Spleen (tissue), 7 donors: ENCODE measurements at regions not wholly inside any gene's neighbourhood (a gene's known extent, or its start where the extent isn't known, plus 50 kb on each side); places are given as distances from the start of the nearest gene placed in this dataset.

Experiments
- POLR2A ChIP-seq, 3 donors: fragments of 450-650 bp; IDR thresholded peaks; one replicate each; pipeline ENCODE4 v1.5.1; 2017; ENCODE audit warnings: antibody characterized with exemption in 3 of 3, mild to moderate bottlenecking in 1 of 3
- POLR2AphosphoS5 ChIP-seq, 3 donors: sonication (generic); formaldehyde crosslinking; IDR thresholded peaks; one replicate each; pipeline ENCODE4 v1.5.1; 2017; ENCODE audit warnings: antibody characterized with exemption in 3 of 3
- TF ChIP-seq, protein P1 (sequence below), 11 experiments: fragments of 200-600 bp in 7 of 11; fragments of 450-650 bp in 4 of 11; sonication (generic) in 4 of 11; IDR thresholded peaks in 8 of 11; conservative IDR thresholded peaks in 3 of 11; 1 replicate in 7 of 11; 2 replicates in 4 of 11; pipeline versions ENCODE4 v1.4.0 to v1.8.0; 2016 to 2021; ENCODE audit warnings: antibody characterized with exemption in 11 of 11, inconsistent platforms in 4 of 11, mild to moderate bottlenecking in 1 of 11
- donor health status: DM: no; HTN: no; CAD: no; lungs with moderate emphysema.
- donor health status: DM: no; HTN: no; CAD: no.
- donor health status: DM: no; HTN: no; CAD: no.

DNA sequence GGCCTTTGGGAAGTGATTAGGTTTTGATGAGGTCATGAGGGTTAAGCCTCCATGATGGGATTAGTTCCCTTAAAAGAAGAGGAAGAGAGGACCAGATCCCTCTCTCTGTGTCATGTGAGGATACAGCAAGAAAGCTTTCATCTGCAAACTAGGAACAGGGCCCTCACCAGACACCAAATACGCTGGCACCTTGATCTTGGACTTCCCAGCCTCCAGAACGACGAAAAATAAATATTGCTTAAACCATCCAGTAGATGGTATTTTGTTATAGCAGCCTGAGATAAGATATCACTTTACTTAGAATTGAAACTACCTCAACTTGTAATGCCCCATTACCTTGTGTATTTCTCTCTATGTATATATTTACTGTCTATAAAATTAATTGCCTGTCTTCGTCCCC is 65.4 kb upstream of the NNAT start:
- TF ChIP-seq, protein P1, sequence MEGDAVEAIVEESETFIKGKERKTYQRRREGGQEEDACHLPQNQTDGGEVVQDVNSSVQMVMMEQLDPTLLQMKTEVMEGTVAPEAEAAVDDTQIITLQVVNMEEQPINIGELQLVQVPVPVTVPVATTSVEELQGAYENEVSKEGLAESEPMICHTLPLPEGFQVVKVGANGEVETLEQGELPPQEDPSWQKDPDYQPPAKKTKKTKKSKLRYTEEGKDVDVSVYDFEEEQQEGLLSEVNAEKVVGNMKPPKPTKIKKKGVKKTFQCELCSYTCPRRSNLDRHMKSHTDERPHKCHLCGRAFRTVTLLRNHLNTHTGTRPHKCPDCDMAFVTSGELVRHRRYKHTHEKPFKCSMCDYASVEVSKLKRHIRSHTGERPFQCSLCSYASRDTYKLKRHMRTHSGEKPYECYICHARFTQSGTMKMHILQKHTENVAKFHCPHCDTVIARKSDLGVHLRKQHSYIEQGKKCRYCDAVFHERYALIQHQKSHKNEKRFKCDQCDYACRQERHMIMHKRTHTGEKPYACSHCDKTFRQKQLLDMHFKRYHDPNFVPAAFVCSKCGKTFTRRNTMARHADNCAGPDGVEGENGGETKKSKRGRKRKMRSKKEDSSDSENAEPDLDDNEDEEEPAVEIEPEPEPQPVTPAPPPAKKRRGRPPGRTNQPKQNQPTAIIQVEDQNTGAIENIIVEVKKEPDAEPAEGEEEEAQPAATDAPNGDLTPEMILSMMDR (IDR thresholded peaks at IDR 0.05 in 8 of 11, conservative IDR thresholded peaks at IDR 0.05 in 3 of 11), result no peak
- TF ChIP-seq POLR2A (IDR thresholded peaks at IDR 0.05), result no peak
- no peak for TF ChIP-seq POLR2AphosphoS5 (IDR thresholded peaks at IDR 0.05)
